ENCODE measurements at regions not wholly inside any gene's neighbourhood (a gene's known extent, or its start where the extent isn't known, plus 50 kb on each side); places are given as distances from the start of the nearest gene placed in this dataset.
"Not testable (repeated sequence)": the region's sequence is repeated elsewhere in the genome, so short reads cannot be mapped to it uniquely, and the experiment has no call there.

DNA sequence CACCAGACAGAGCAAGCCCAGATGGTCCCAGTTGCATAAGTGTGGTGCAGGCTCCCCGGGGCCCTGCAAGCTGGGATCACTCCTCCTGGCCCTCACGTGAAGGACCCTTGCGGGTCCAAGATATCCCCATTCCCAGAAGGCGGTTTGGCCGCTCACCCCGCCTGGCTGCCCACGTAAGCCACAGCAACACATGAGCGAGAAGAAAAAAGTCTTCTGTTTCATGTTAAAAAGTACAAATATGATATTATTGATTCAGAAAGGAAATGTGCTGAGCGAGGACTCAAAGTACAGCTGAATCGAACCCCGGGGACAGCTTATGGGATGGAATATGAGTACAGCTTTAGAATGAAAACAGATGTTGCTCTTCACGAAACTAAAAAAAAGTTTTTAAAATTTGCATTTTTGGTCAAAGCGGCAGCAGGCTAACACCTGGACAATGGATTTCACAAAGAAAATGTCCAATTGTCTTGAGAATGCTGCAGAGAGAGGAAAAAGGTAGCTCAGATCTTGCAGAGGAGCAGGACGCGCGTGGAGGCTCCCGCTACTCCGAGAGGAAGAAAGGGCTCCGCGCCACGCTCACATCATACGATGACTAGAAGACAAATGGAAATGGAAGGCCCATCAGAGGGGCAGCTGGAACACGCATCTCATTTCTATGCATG is 427.6 kb downstream of the IRX1 start:
- ATAC-seq, result no peak
- FAIRE-seq, result no peak
- Histone ChIP-seq H3K9me3 (no peaks in the 10 kb centered on the region), H3K4me1 (no peaks in the 10 kb centered on the region), H3K27me3 (no peaks in the 10 kb centered on the region), H3K27ac (no peak overlapping the region), H3K4me3 (no peak overlapping the region), H3K36me3 (no peaks in the 10 kb centered on the region)
- no peak for DNase-seq
- intact Hi-C loops (cut with DNase I), result no loop called here
- TF ChIP-seq, protein P1, sequence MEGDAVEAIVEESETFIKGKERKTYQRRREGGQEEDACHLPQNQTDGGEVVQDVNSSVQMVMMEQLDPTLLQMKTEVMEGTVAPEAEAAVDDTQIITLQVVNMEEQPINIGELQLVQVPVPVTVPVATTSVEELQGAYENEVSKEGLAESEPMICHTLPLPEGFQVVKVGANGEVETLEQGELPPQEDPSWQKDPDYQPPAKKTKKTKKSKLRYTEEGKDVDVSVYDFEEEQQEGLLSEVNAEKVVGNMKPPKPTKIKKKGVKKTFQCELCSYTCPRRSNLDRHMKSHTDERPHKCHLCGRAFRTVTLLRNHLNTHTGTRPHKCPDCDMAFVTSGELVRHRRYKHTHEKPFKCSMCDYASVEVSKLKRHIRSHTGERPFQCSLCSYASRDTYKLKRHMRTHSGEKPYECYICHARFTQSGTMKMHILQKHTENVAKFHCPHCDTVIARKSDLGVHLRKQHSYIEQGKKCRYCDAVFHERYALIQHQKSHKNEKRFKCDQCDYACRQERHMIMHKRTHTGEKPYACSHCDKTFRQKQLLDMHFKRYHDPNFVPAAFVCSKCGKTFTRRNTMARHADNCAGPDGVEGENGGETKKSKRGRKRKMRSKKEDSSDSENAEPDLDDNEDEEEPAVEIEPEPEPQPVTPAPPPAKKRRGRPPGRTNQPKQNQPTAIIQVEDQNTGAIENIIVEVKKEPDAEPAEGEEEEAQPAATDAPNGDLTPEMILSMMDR (IDR thresholded peaks at IDR 0.05), result no peak
- 65 to 75% methylated on average over 23 of the region's 23 CpGs for WGBS, 2 donors

DNA sequence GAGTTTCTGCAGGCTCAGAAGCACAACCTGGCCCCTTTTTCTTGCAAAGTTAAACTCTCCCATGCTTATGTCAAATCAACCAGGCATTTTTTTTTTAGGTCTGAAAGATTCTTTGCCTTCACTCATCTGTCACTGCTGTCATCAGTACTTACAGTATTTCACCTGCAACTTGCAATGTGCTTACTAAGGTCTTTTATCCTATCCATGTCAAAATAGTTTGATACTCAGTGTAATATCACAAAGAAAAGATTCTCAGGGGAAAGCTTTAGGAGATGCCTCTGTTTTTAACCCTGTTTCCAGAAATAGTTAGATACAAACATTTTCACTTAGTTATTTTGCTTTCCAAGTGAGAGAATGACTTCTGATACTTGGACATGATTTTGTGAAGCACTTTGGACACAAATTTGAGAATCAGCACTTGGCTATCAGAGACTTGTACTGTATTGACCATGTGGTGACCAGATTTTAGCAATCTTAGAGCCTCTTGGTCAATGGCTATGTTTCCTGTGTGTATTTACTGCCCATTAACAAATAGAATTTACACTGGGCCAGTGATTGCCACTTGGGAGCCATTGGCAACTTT is 428.2 kb downstream of the IRX1 start:
- DNase-seq (no peak), FAIRE-seq (no peak), ATAC-seq (no peak)
- no peaks in the 10 kb centered on the region for H3K4me1 ChIP-seq
- H3K36me3 ChIP-seq, result no peaks in the 10 kb centered on the region
- no peak overlapping the region for H3K4me3 ChIP-seq
- TF ChIP-seq, protein P1 (IDR thresholded peaks at IDR 0.05), result no peak
- H3K27me3 ChIP-seq, result no peaks in the 10 kb centered on the region
- intact Hi-C loops (cut with DNase I), result no loop called here
- no peak overlapping the region for H3K27ac ChIP-seq
- no peaks in the 10 kb centered on the region for H3K9me3 ChIP-seq

DNA sequence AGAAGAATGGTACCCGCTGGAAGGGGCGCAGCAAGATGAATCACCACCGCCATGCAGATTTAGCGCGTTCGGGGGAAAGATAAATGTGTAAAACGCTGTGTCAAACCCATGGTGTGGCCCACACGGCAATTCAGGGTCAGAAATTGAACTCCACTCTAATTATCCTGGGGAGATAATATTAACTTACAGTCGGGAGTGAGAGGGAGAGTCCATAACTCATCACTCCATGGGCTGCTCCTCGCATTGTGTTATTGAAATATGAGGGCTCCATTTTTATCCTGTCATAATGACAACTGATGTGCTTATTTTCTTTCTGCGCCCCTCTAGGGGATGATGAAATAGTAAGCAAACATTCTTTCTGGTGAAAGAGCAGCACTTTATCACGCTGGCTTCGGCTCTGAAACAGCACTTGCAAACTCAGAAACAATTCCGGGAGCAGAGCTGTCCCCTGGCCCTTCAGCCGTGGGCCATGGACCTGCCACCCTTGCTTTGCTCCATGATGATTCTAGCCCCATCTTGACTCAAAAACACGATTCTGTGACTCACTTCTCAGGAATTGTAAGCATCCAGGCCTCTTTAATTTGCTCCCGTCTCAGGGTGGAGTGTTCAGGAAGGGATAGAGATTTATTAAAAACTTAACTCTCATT is 431.6 kb downstream of the IRX1 start:
- TF ChIP-seq, protein P1 (IDR thresholded peaks at IDR 0.05), result no peak
- Histone ChIP-seq H3K36me3 (no peaks in the 10 kb centered on the region), H3K27me3 (peaks cover 0 to 6% (median 0%) of the 10 kb centered on the region in 4 donors), H3K9me3 (no peaks in the 10 kb centered on the region), H3K4me3 (no peak overlapping the region), H3K4me1 (no peaks in the 10 kb centered on the region), H3K27ac (no peak overlapping the region)
- DNase-seq, result no peak
- no peak for FAIRE-seq
- intact Hi-C loops (cut with DNase I), result no loop called here
- no peak for ATAC-seq
- WGBS, 2 donors, result 37 to 41% methylated on average over 17 of the region's 17 CpGs

DNA sequence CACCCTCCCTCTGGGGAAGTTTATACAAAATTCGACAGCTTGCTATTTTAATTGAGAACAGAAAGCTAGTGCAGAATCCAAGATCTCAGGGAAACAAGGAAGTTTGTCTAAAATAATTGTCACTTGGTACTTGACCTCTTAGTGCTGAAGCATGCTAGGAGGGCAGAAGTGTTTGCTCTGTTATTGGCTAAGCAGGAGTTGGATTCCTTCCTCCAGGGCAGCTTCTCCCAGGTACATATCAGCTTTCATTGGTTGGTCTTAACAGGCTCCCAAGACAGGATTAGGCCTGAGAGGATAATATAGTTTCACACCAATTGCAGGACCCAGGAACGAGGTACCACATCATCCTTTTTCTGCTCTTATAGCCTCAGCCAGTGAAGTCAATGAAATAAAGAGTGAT is 432.8 kb downstream of the IRX1 start:
- H3K9me3 ChIP-seq, result no peaks in the 10 kb centered on the region
- peaks cover 0 to 7% (median 0%) of the 10 kb centered on the region in 4 donors for H3K27me3 ChIP-seq
- no peaks in the 10 kb centered on the region for H3K36me3 ChIP-seq
- WGBS, 2 donors, result 22 to 34% methylated on average over 2 of the region's 2 CpGs
- ATAC-seq (no peak), FAIRE-seq (no peak), DNase-seq (no peak)
- H3K27ac ChIP-seq, result no peak overlapping the region
- intact Hi-C loops (cut with DNase I), result no loop called here
- TF ChIP-seq, protein P1 (IDR thresholded peaks at IDR 0.05), result no peak
- no peak overlapping the region for H3K4me3 ChIP-seq
- H3K4me1 ChIP-seq, result no peaks in the 10 kb centered on the region

DNA sequence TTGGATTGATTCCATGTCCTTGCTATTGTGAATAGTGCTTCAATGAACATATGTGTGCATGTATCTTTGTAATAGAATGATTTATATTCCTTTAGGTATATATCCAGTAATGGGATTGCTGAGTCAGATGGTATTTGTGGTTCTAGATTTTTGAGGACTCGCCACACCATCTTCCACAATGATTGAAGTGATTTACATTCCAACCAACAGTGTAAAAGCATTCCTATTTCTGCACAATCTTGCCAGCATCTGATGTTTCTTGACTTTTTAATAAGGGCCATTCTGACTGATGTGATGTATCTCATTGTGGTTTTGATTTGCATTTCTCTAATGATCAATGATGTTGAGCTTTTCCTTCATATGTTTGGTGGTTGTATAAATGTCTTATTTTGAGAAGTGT is 437.9 kb downstream of the IRX1 start:
- ATAC-seq; intact Hi-C loops (cut with DNase I); H3K27ac ChIP-seq; FAIRE-seq; H3K36me3 ChIP-seq; H3K4me1 ChIP-seq; H3K4me3 ChIP-seq; H3K9me3 ChIP-seq; H3K27me3 ChIP-seq; DNase-seq: not testable (repeated sequence)
- WGBS, 2 donors, result 38 to 49% methylated on average over 1 of the region's 1 CpG

Measured in pancreas (tissue), 10 donors.